ENCODE measurements at regions not wholly inside any gene's neighbourhood (a gene's known extent, or its start where the extent isn't known, plus 50 kb on each side); places are given as distances from the start of the nearest gene placed in this dataset.

DNA sequence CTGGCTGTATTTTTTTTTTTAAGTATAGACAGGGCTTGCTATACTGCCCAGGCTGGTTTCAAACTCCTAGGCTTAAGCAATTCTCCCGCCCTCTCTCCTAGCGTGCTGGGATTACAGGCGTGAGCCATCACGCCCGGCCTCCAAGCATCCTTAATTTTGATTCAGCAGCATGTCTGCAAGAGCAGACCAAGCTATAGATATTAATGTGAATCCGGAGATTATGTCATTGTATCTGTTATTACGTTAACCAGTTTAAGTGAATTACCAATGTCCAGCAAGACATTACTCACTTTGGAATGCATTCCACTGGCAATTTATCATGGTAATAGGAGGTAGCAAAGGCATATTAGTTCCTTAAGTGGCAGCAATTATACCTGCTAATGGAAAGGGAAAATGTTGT, 179.7 kb downstream of the CHRM3 start:
- Histone ChIP-seq H3K36me3 (ENCODE audit: control insufficient read depth, insufficient read depth, low read length, severe bottlenecking) (no peaks in the 10 kb centered on the region), H3K4me3 (ENCODE audit: low read length) (no peak overlapping the region), H3K9me3 (ENCODE audit: control insufficient read depth, low read length) (no peaks in the 10 kb centered on the region), H3K27me3 (replicated peaks; ENCODE audit: control insufficient read depth, insufficient read depth, low read length) (no peaks in the 10 kb centered on the region), H3K9ac (ENCODE audit: low read length) (no peak overlapping the region), H3K4me1 (ENCODE audit: control insufficient read depth, insufficient read depth, low read length) (no peaks in the 10 kb centered on the region)
- no peak for DNase-seq (ENCODE audit: low read depth)

DNA sequence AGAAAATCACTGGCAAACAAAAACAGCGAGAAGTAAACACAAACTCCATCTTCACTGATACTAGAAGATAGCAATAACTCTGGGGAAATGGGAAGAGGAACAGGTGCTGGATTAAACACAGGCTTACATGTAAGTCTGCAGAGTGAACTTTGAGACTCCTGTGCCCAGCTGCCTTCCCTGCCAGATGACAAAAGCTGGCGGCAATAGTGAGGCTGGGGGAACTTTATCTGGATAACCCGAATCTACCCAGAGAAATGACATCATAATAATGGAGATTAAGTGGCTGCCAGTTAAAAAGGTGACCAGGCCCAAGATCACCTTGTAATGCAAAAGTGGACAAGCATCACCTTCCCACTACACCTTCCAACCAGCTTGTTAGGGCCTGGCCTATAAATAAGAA, 184.5 kb downstream of the CHRM3 start:
- Histone ChIP-seq H3K36me3 (ENCODE audit: control insufficient read depth, insufficient read depth, low read length, severe bottlenecking) (no peaks in the 10 kb centered on the region), H3K9ac (ENCODE audit: low read length) (no peak overlapping the region), H3K4me3 (ENCODE audit: low read length) (no peak overlapping the region), H3K4me1 (ENCODE audit: control insufficient read depth, insufficient read depth, low read length) (no peaks in the 10 kb centered on the region), H3K27me3 (replicated peaks; ENCODE audit: control insufficient read depth, insufficient read depth, low read length) (no peaks in the 10 kb centered on the region), H3K9me3 (ENCODE audit: control insufficient read depth, low read length) (no peaks in the 10 kb centered on the region)
- no peak for DNase-seq (ENCODE audit: low read depth)

DNA sequence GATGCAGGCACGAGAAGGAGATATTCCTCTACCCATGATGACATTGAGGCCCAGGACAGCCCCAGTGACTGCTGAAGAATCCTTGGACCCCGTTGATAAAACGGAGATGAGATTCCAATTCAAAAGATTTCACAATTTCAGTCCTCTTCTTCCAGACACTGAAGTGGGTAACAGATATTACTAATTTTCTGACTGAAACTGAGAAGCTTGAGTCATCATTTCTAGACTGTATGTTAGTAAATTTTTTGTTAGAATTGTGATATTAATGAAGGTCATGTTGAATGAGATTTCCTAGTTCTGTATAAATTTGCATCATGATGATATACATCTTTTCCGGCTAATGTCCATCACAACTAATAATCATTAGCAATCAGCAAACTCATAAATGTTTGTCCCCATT, 185.8 kb downstream of the CHRM3 start:
- DNase-seq (ENCODE audit: low read depth), result no peak
- H3K36me3 ChIP-seq (ENCODE audit: control insufficient read depth, insufficient read depth, low read length, severe bottlenecking), result no peaks in the 10 kb centered on the region
- no peaks in the 10 kb centered on the region for H3K27me3 ChIP-seq (replicated peaks; ENCODE audit: control insufficient read depth, insufficient read depth, low read length)
- H3K9ac ChIP-seq (ENCODE audit: low read length), result no peak overlapping the region
- no peaks in the 10 kb centered on the region for H3K4me1 ChIP-seq (ENCODE audit: control insufficient read depth, insufficient read depth, low read length)
- H3K4me3 ChIP-seq (ENCODE audit: low read length), result no peak overlapping the region
- no peaks in the 10 kb centered on the region for H3K9me3 ChIP-seq (ENCODE audit: control insufficient read depth, low read length)

DNA sequence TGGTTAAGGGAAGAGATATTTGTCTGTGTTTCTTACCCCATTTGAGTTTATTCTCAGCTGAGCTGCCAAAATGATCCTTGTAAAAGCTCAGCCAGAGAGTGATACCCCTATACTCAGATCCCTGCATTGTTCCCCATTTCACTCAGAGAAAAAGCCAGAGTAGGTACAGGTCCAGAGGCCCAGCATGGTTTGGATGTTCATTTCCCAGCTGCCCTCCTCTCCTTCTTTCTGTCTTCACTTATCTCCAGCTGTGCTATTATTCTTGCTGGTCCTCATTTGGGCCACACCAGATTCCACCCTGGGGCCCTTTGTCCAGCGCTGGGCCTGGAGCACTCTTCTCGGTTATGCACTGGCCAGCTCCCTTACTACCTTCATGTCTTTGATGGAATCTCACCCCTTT, 187.7 kb downstream of the CHRM3 start:
- Histone ChIP-seq H3K9ac (ENCODE audit: low read length) (no peak overlapping the region), H3K4me3 (ENCODE audit: low read length) (no peak overlapping the region), H3K4me1 (ENCODE audit: control insufficient read depth, insufficient read depth, low read length) (no peaks in the 10 kb centered on the region), H3K27me3 (replicated peaks; ENCODE audit: control insufficient read depth, insufficient read depth, low read length) (no peaks in the 10 kb centered on the region), H3K9me3 (ENCODE audit: control insufficient read depth, low read length) (no peaks in the 10 kb centered on the region), H3K36me3 (ENCODE audit: control insufficient read depth, insufficient read depth, low read length, severe bottlenecking) (no peaks in the 10 kb centered on the region)
- no peak for DNase-seq (ENCODE audit: low read depth)

DNA sequence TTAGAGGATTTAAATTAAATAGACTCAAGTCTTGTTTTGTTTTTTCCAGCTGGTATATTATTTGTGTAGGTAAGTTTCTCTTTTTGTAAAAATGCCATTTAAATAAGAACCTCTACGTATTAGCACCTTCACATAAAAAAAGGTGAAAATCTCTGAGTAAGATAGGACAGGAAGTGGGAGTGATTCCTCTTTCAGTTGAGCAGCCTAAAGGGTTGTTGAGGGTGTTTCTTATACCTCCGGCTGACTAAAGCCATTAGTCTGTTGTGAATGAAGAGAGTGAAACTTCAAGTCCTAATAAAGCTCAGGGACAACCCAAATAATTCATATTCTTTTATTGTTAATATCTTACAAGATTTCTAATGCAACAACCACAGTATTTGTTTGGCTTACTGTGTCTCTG, 188.7 kb downstream of the CHRM3 start:
- H3K27me3 ChIP-seq (replicated peaks; ENCODE audit: control insufficient read depth, insufficient read depth, low read length), result no peaks in the 10 kb centered on the region
- no peaks in the 10 kb centered on the region for H3K36me3 ChIP-seq (ENCODE audit: control insufficient read depth, insufficient read depth, low read length, severe bottlenecking)
- no peak overlapping the region for H3K9ac ChIP-seq (ENCODE audit: low read length)
- no peaks in the 10 kb centered on the region for H3K4me1 ChIP-seq (ENCODE audit: control insufficient read depth, insufficient read depth, low read length)
- no peaks in the 10 kb centered on the region for H3K9me3 ChIP-seq (ENCODE audit: control insufficient read depth, low read length)
- no peak for DNase-seq (ENCODE audit: low read depth)
- no peak overlapping the region for H3K4me3 ChIP-seq (ENCODE audit: low read length)

DNA sequence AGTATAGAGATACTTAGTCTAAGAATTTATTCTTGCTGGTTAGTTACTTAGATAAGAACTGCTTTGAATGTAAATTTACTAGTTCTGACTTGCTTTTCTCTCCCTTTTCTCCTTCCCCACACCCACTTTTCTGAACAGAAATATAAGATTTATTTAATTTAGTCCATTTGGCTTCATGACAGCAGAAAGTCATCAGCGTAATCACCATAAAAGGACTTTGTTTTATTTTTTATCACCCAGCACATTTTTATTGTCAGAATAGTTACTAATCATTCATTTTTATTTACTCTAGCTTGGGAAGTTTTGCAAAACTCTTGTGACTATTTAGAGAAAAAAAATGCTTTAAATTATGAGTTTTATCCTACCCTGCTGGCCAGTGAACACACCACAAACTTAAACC, 197.2 kb downstream of the CHRM3 start:
- no peak for DNase-seq (ENCODE audit: low read depth)
- no peak overlapping the region for H3K9ac ChIP-seq (ENCODE audit: low read length)
- no peaks in the 10 kb centered on the region for H3K4me1 ChIP-seq (ENCODE audit: control insufficient read depth, insufficient read depth, low read length)
- no peaks in the 10 kb centered on the region for H3K27me3 ChIP-seq (replicated peaks; ENCODE audit: control insufficient read depth, insufficient read depth, low read length)
- H3K4me3 ChIP-seq (ENCODE audit: low read length), result no peak overlapping the region
- H3K9me3 ChIP-seq (ENCODE audit: control insufficient read depth, low read length), result no peaks in the 10 kb centered on the region
- no peaks in the 10 kb centered on the region for H3K36me3 ChIP-seq (ENCODE audit: control insufficient read depth, insufficient read depth, low read length, severe bottlenecking)

DNA sequence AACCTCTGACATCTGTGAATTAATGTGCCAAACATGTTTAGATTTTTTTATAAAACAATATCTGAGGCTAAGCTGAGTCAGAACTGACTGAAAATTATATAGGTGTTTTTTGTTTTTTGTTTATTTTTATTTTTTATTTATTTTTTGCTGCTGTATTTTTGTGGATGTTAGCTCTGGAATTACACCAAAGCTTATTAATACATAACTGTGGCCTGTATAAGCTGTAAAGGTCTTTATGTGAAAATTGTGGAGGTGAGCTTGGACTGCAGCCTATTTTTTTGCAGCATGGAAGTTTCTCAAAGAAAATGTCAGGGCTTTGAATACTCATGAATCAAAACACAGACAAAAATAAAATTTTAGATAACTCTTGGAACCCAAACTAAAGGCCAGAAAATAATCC, 199.8 kb downstream of the CHRM3 start:
- no peak for DNase-seq (ENCODE audit: low read depth)
- no peaks in the 10 kb centered on the region for H3K9me3 ChIP-seq (ENCODE audit: control insufficient read depth, low read length)
- no peaks in the 10 kb centered on the region for H3K4me1 ChIP-seq (ENCODE audit: control insufficient read depth, insufficient read depth, low read length)
- no peak overlapping the region for H3K4me3 ChIP-seq (ENCODE audit: low read length)
- no peaks in the 10 kb centered on the region for H3K27me3 ChIP-seq (replicated peaks; ENCODE audit: control insufficient read depth, insufficient read depth, low read length)
- no peak overlapping the region for H3K9ac ChIP-seq (ENCODE audit: low read length)
- no peaks in the 10 kb centered on the region for H3K36me3 ChIP-seq (ENCODE audit: control insufficient read depth, insufficient read depth, low read length, severe bottlenecking)

DNA sequence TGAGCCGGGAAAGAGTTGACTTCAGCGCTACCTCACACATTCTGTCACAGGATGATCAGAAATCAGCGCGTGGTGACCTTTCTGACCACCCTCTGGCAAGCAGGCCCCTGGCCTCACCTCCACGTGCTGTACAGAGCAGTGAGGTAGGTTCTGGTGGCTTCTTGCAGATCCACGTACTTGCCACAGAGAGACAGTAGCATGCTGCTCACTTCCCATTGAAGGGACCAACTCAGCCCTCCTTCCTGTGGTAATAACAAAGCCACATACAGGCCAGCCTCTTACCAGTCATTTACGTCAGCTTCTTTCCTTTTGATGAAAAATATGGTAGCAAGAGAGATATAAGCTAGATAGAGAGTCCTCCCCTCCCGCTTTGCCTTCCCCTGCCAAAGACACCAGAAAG, 200.7 kb downstream of the CHRM3 start:
- Histone ChIP-seq H3K27me3 (replicated peaks; ENCODE audit: control insufficient read depth, insufficient read depth, low read length) (no peaks in the 10 kb centered on the region), H3K9me3 (ENCODE audit: control insufficient read depth, low read length) (no peaks in the 10 kb centered on the region), H3K4me3 (ENCODE audit: low read length) (no peak overlapping the region), H3K36me3 (ENCODE audit: control insufficient read depth, insufficient read depth, low read length, severe bottlenecking) (no peaks in the 10 kb centered on the region), H3K4me1 (ENCODE audit: control insufficient read depth, insufficient read depth, low read length) (no peaks in the 10 kb centered on the region), H3K9ac (ENCODE audit: low read length) (no peak overlapping the region)
- DNase-seq (ENCODE audit: low read depth), result no peak

DNA sequence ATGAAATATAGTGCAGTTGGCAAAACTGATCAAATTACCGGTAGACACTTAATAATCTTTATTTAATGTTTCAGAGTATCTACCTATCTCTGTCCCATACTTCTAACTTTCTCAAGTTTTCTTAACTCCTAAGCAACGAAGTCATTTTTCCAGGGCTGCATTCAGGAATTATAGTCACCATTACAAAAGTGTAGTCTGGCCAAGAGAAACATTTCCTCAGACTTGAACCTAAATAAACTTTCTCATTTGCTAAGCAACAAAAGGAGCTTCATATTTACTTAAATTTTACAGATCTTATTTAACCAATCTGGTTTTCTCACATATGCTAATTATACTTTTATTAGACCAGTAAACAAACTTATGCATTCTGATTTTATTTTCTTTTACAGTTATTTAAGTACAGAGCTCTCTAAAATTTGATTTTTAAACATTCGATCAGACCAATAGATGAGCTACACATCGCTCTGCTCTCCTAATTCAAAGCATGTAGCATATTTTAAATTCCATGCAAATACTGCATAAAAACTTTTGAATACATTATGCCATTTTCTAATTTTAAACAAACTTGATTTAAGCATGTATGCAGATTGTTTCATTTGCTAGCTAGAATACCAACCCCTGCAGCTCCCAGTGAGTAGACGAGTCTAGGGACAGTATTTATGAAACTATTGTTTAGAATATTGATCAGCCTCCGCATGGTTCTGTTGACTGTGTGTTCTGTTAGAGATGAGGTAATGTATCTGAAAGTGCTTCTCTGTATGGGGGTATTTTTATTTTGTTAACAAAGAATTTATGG, 201.4 kb downstream of the CHRM3 start:
- Histone ChIP-seq H3K4me1 (ENCODE audit: control insufficient read depth, insufficient read depth, low read length) (no peaks in the 10 kb centered on the region), H3K9me3 (ENCODE audit: control insufficient read depth, low read length) (no peaks in the 10 kb centered on the region), H3K9ac (ENCODE audit: low read length) (no peak overlapping the region), H3K4me3 (ENCODE audit: low read length) (no peak overlapping the region), H3K36me3 (ENCODE audit: control insufficient read depth, insufficient read depth, low read length, severe bottlenecking) (no peaks in the 10 kb centered on the region), H3K27me3 (replicated peaks; ENCODE audit: control insufficient read depth, insufficient read depth, low read length) (no peaks in the 10 kb centered on the region)
- DNase-seq (ENCODE audit: low read depth), result peak; percentile 9

DNA sequence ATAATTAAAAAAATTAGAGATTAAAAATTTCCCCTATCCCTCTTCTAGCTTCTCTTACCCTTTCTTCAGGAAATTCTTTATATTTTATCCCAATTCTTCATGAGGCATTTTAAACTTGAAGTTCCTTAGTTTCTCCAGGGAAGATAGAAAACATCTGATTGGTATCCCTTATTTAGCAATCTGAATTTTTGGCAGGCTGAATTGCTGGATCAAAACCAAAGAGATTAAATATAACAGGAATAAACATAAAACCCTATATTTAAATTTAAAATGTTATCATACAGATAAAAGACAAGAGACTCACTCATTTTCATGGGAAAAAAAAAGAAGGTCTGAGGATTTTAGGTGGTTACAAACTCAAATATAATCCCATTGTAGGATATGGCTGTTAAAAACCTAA, 204.2 kb downstream of the CHRM3 start:
- H3K4me3 ChIP-seq (ENCODE audit: low read length), result no peak overlapping the region
- DNase-seq (ENCODE audit: low read depth), result no peak
- no peaks in the 10 kb centered on the region for H3K27me3 ChIP-seq (replicated peaks; ENCODE audit: control insufficient read depth, insufficient read depth, low read length)
- H3K9ac ChIP-seq (ENCODE audit: low read length), result no peak overlapping the region
- H3K9me3 ChIP-seq (ENCODE audit: control insufficient read depth, low read length), result no peaks in the 10 kb centered on the region
- no peaks in the 10 kb centered on the region for H3K36me3 ChIP-seq (ENCODE audit: control insufficient read depth, insufficient read depth, low read length, severe bottlenecking)
- H3K4me1 ChIP-seq (ENCODE audit: control insufficient read depth, insufficient read depth, low read length), result no peaks in the 10 kb centered on the region

DNA sequence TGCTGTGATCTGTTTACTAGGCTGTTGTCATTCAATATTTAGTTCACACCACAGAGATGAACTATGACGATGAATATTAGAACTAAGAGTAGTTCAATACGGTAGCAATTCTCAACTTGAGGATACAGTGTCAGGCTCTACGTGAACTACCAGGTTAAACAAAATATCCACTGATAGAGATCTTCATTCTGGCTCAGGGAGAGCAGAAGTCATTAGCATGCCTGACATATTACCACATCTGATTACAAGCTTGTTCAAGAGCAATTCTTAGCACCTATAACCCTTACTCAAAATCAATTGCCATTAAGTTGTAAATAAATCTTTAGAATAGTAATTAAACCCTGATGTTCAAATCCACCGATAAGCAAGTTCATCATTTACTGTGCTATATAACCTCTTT, 207.2 kb downstream of the CHRM3 start:
- no peak for DNase-seq (ENCODE audit: low read depth)
- Histone ChIP-seq H3K4me3 (ENCODE audit: low read length) (no peak overlapping the region), H3K4me1 (ENCODE audit: control insufficient read depth, insufficient read depth, low read length) (no peaks in the 10 kb centered on the region), H3K9me3 (ENCODE audit: control insufficient read depth, low read length) (no peaks in the 10 kb centered on the region), H3K9ac (ENCODE audit: low read length) (no peak overlapping the region), H3K27me3 (replicated peaks; ENCODE audit: control insufficient read depth, insufficient read depth, low read length) (no peaks in the 10 kb centered on the region), H3K36me3 (ENCODE audit: control insufficient read depth, insufficient read depth, low read length, severe bottlenecking) (no peaks in the 10 kb centered on the region)

DNA sequence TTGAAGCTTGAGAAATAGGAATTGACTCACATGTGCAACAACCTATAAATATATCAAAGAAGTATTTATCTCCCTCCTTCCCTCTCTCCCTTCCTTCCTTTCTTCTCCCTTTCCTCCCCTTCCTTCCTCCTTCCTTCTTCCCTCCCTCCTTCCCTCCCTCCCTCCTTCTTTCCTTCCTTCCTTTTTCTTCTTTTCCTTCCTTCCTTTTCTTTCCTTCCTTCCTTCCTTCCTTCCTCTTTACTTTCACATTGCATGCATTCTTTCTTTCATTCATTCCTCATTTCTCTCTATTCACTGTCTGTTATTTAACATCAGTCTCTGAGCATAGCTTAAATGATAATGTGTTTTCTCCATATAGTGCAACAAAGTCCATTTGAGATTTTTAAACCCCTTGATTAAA, 214.2 kb downstream of the CHRM3 start:
- Histone ChIP-seq H3K4me3 (ENCODE audit: low read length) (no peak overlapping the region), H3K36me3 (ENCODE audit: control insufficient read depth, insufficient read depth, low read length, severe bottlenecking) (no peaks in the 10 kb centered on the region), H3K27me3 (replicated peaks; ENCODE audit: control insufficient read depth, insufficient read depth, low read length) (no peaks in the 10 kb centered on the region), H3K4me1 (ENCODE audit: control insufficient read depth, insufficient read depth, low read length) (no peaks in the 10 kb centered on the region), H3K9me3 (ENCODE audit: control insufficient read depth, low read length) (no peaks in the 10 kb centered on the region), H3K9ac (ENCODE audit: low read length) (no peak overlapping the region)
- DNase-seq (ENCODE audit: low read depth), result no peak

Measured in adipocyte (in vitro differentiated cells).